ENCODE measurements at regions not wholly inside any gene's neighbourhood (a gene's known extent, or its start where the extent isn't known, plus 50 kb on each side); places are given as distances from the start of the nearest gene placed in this dataset.

DNA sequence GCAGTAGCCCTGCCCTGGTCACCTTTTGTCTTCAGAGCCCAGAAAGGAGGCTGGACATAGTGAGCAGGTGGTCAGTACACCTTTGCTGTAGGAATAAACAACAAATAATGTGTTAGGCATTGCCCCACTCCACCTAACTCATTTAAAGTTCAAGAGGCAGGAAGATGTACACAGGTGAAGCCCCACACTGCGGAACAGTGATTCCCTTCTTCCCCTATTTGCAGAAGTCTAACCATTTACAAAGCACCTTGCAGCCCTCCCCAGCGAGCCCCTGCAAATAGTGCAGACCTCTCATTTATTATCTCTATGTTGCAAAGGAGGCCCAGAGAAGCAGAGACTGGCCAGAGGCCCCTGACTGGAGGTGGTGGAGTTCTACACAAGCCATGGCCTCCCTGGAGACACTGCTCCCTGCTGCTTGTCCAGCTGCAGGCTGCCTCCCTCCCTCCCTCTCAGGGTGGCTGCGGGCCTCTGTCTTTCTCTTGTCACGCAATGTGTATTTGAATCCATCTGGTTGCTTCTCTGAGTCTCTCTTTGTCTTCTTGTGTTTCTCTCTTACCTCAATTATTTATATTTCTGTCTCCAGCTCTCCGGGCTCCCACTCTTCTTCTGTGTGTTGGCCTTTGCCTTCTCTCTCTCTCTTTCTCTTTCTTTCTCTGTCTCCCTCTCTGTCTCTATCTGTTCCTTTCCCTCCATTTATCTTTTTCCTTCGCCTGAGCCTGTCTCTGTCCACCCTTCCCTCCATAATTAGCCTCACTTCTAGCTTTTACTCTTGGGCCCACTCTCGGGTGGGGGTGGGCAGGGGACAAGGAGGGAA lies 59.1 kb upstream of the PRDM11 start:
- peak in 1 of 2 donors; percentile 50 for DNase-seq
- WGBS, 2 donors: 75 to 82% methylated on average over 7 of the region's 7 CpGs

DNA sequence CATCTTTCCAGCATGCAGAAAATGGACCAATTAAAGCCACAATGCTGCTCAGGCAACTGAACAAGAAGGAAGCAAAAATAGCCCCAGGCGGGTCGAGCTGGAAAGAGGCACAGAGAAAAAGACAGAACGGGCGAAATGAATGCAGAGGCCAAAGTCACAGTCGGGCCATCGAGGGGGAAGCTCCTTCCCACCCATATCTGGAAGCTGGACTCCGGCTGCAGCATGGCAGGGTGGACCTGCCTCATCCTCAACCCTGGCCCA lies 58.6 kb upstream of the PRDM11 start:
- DNase-seq (no peak), ATAC-seq (no peak)
- 69 to 75% methylated on average over 7 of the region's 7 CpGs for WGBS, 2 donors
- H3K36me3 ChIP-seq: no peaks in the 10 kb centered on the region
- TF ChIP-seq, protein P1, sequence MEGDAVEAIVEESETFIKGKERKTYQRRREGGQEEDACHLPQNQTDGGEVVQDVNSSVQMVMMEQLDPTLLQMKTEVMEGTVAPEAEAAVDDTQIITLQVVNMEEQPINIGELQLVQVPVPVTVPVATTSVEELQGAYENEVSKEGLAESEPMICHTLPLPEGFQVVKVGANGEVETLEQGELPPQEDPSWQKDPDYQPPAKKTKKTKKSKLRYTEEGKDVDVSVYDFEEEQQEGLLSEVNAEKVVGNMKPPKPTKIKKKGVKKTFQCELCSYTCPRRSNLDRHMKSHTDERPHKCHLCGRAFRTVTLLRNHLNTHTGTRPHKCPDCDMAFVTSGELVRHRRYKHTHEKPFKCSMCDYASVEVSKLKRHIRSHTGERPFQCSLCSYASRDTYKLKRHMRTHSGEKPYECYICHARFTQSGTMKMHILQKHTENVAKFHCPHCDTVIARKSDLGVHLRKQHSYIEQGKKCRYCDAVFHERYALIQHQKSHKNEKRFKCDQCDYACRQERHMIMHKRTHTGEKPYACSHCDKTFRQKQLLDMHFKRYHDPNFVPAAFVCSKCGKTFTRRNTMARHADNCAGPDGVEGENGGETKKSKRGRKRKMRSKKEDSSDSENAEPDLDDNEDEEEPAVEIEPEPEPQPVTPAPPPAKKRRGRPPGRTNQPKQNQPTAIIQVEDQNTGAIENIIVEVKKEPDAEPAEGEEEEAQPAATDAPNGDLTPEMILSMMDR (IDR thresholded peaks at IDR 0.05): no peak
- peak overlapping the region in 6 of 10 donors; percentile 19 to 85 (median 71) for H3K27ac ChIP-seq
- H3K27me3 ChIP-seq: no peaks in the 10 kb centered on the region
- no peaks in the 10 kb centered on the region for H3K9me3 ChIP-seq
- no peak overlapping the region for H3K4me3 ChIP-seq
- H3K4me1 ChIP-seq: peaks cover 0 to 66% (median 40%) of the 10 kb centered on the region in 9 donors
- intact Hi-C loops (cut with DNase I): loop anchor here in 1 of 10 donors (5.0 kb wide), 1 partner anchor 41 kb away; no protein-coding TSS in a partner anchor

More for the DNA sequence above, 59.1 kb upstream of the PRDM11 start:
- intact Hi-C loops (cut with DNase I): loop anchor here in 1 of 10 donors (5.0 kb wide), 1 partner anchor 40 kb away; no protein-coding TSS in a partner anchor
- H3K27ac ChIP-seq: peak overlapping the region in 7 of 10 donors; percentile 11 to 85 (median 61)
- H3K9me3 ChIP-seq: no peaks in the 10 kb centered on the region
- no peak for ATAC-seq
- H3K4me1 ChIP-seq: peaks cover 0 to 62% (median 37%) of the 10 kb centered on the region in 9 donors
- TF ChIP-seq, protein P1 (IDR thresholded peaks at IDR 0.05): no peak
- H3K36me3 ChIP-seq: no peaks in the 10 kb centered on the region
- H3K4me3 ChIP-seq: no peak overlapping the region
- no peaks in the 10 kb centered on the region for H3K27me3 ChIP-seq

DNA sequence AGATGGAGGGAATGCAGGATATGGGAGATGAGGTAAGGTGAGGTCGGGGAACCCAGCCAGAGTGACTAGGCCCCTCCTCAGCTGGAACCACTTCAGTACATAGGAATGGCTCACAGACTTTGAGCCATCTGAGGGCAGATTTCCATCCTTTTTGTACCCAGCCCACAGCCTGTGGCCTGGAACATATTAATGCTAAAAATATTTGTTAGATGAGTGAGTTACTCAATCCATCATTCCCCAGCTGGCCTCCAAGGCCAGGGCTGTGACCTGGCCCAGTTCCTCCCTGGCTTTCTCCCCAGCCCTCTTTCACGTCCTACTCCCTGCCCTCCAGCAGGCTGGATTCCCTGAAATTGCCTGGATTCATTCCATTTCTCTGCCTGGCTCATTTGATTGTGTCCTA lies 57.2 kb upstream of the PRDM11 start:
- Histone ChIP-seq H3K4me1 (peaks cover 0 to 70% (median 40%) of the 10 kb centered on the region in 9 donors), H3K4me3 (no peak overlapping the region), H3K27ac (peak overlapping the region in 9 of 10 donors; percentile 56 to 85 (median 74)), H3K9me3 (no peaks in the 10 kb centered on the region), H3K36me3 (no peaks in the 10 kb centered on the region), H3K27me3 (no peaks in the 10 kb centered on the region)
- intact Hi-C loops (cut with DNase I): loop anchor here in 1 of 10 donors (5.0 kb wide), 1 partner anchor 42 kb away; no protein-coding TSS in a partner anchor
- DNase-seq (peak; percentile 79 to 82), ATAC-seq (peak; percentile 91 to 96 (median 94))
- TF ChIP-seq, protein P1 (IDR thresholded peaks at IDR 0.05): no peak
- WGBS, 2 donors: 19 to 26% methylated on average over 2 of the region's 2 CpGs

DNA sequence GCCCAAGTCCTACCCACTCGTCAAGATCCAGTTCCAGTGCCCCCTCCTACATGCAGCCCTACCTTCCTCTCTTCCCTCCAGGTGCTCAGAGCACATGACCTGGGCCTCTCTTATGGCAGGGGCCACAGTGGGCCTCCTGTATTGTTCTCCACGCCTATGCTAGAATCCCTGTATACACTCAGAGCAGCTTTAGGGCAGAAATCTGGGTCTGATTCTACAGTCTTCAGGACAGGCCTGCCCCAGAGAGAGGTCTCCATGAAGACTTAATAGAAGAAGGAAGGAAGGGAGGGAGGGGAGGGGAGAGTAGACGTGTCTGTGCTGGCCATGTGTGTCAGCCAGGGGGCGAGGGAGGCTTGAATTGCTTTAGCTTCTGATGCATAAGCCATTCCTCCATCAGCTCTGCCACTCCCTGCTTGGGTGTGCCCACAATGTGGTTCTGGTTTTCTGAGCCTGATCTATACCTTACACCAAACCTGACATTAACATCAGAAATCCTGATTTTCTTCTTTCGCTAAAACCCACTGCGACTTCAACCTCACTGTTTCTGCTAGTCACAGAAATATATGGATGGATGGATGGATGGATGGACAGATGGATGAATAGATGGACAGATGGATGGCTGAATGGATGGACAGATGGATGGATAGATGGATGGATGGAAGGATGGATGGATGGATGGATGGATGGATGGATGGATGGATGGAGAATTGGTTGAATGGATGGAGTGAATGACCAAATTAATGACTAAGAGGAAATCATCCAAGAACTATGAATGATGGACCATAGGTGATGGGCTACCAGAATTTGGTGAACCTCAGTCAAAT lies 56.6 kb upstream of the PRDM11 start:
- no peaks in the 10 kb centered on the region for H3K9me3 ChIP-seq
- H3K4me1 ChIP-seq: peaks cover 0 to 70% (median 40%) of the 10 kb centered on the region in 9 donors

More for the DNA sequence above, 56.6 kb upstream of the PRDM11 start:
- WGBS, 2 donors: 70 to 73% methylated on average over 6 of the region's 6 CpGs
- intact Hi-C loops (cut with DNase I): loop anchor here in 1 of 10 donors (5.0 kb wide), 1 partner anchor 43 kb away; no protein-coding TSS in a partner anchor
- no peaks in the 10 kb centered on the region for H3K36me3 ChIP-seq
- DNase-seq: no peak
- no peaks in the 10 kb centered on the region for H3K27me3 ChIP-seq
- H3K4me3 ChIP-seq: no peak overlapping the region
- TF ChIP-seq, protein P1 (IDR thresholded peaks at IDR 0.05): peak in 5 of 9 donors; percentile 10 to 26 (median 25)
- peak in 7 of 8 donors; percentile 5 to 20 (median 7) for ATAC-seq
- H3K27ac ChIP-seq: peak overlapping the region in 9 of 10 donors; percentile 56 to 85 (median 74)
